ENCODE measurements at regions not wholly inside any gene's neighbourhood (a gene's known extent, or its start where the extent isn't known, plus 50 kb on each side); places are given as distances from the start of the nearest gene placed in this dataset.

DNA sequence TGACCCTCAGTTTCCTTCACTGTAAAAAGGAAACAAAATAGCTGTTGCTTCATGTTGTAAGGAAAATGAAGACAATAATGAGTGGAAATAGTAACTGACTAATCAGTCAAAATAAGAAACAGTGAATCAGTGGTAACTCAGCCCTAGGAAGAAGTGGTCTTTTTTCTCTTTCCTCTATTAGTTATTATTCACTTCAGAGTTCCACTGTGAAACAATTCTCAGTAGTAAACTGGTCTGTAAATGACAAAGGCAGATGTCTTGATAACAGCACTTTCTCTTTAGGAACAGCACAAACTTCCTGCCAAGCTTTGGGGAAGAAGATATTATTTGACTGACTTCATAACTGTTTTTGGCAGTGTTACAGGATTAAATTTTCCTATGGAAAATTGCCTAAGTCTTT lies 600.5 kb upstream of the KLHL1 start:
- TF ChIP-seq PAX5 (IDR thresholded peaks at IDR 0.05; ENCODE audit: insufficient read depth, low read length, severe bottlenecking) (no peak), POLR2A (IDR thresholded peaks at IDR 0.05; ENCODE audit: low read depth, low read length) (no peak), TAF1 (IDR thresholded peaks at IDR 0.05; ENCODE audit: low read depth, low read length) (no peak), POLR2AphosphoS5 (IDR thresholded peaks at IDR 0.05; ENCODE audit: low read depth, low read length) (no peak)

All from GM12891 (cell line).